ENCODE measurements at regions not wholly inside any gene's neighbourhood (a gene's known extent, or its start where the extent isn't known, plus 50 kb on each side); places are given as distances from the start of the nearest gene placed in this dataset.
"Not testable (repeated sequence)": the region's sequence is repeated elsewhere in the genome, so short reads cannot be mapped to it uniquely, and the experiment has no call there.

DNA sequence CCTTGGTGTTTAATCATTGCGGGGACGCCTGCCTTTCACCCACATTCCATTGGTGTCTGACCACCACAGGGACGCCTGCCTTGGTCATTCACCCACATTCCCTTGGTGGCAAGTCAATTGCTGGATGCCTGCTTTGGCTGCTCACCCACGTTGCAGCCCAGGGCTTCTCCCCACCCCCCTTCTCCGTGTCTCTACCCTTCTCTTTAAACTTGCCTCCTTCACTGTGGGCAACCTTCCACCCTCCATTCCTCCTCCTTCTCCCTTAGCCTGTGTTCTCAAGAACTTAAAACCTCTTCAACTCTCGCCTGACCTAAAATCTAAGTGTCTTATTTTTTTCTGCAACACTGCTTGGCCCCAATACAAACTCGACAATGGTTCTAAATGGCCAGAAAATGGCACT, 115.6 kb upstream of the SLC4A7 start:
- not testable (repeated sequence) for H3K27me3 Mint-ChIP-seq (ENCODE audit: low read depth); H4K8ac ChIP-seq (replicated peaks; ENCODE audit: insufficient read length, low read depth, low read length); H3K27me3 ChIP-seq (ENCODE audit: insufficient read depth, low read length); H3K14ac ChIP-seq (ENCODE audit: insufficient read depth, low read length); H3K23ac ChIP-seq (ENCODE audit: insufficient read length, low read depth, low read length); H3K27ac Mint-ChIP-seq; H3K4me3 Mint-ChIP-seq; H3K36me3 Mint-ChIP-seq (ENCODE audit: insufficient read depth in 1 of 3, low read depth in 3 of 3); H3K79me1 ChIP-seq (ENCODE audit: insufficient read depth, low read depth, low read length, poor library complexity, severe bottlenecking); H3K9me3 ChIP-seq (ENCODE audit: control insufficient read depth, low read depth, low read length); H3K4me1 Mint-ChIP-seq; H3K9ac ChIP-seq (ENCODE audit: extremely low read depth, insufficient read length, low read length); H4K91ac ChIP-seq (ENCODE audit: insufficient read length, low read depth, low read length); H2AK5ac ChIP-seq (ENCODE audit: insufficient read length, low read length); H3K18ac ChIP-seq (ENCODE audit: insufficient read length, low read depth, low read length); DNase-seq; H2AFZ ChIP-seq (ENCODE audit: low read length); H3T11ph ChIP-seq (ENCODE audit: low read length); H2BK120ac ChIP-seq (ENCODE audit: low read depth, low read length, poor library complexity, severe bottlenecking); H3K4me1 ChIP-seq (ENCODE audit: insufficient read depth, low read length); H3K23me2 ChIP-seq (ENCODE audit: insufficient read length, low read depth, low read length, poor library complexity, severe bottlenecking); H2BK5ac ChIP-seq (ENCODE audit: insufficient read length, low read length); H3K56ac ChIP-seq (ENCODE audit: insufficient read length, low read depth, low read length); H2BK15ac ChIP-seq (ENCODE audit: low read depth, low read length); H3K4ac ChIP-seq (ENCODE audit: low read depth, low read length); H4K5ac ChIP-seq (ENCODE audit: insufficient read length, low read depth, low read length); H2BK20ac ChIP-seq (ENCODE audit: low read depth, low read length, poor library complexity, severe bottlenecking); H4K20me1 ChIP-seq (ENCODE audit: control insufficient read depth, insufficient read depth, insufficient read length); H3K4me2 ChIP-seq (ENCODE audit: insufficient read depth, insufficient read length, low read length); H2BK12ac ChIP-seq (ENCODE audit: insufficient read length, low read depth, low read length); H3K27ac ChIP-seq (ENCODE audit: insufficient read length, low read depth, low read length); H3K79me2 ChIP-seq (ENCODE audit: insufficient read depth, low read length)
- H3K9me3 Mint-ChIP-seq: peaks cover 0 to 11% of the 10 kb centered on the region in 2 experiments; a peak in 3 of 5 replicates
- WGBS (ENCODE audit: extremely low coverage, insufficient read length, low lambda C conversion rate): no CpG with 5 or more reads among the region's 7 CpGs
